HUES64 (cell line): ENCODE measurements at regions not wholly inside any gene's neighbourhood (a gene's known extent, or its start where the extent isn't known, plus 50 kb on each side); places are given as distances from the start of the nearest gene placed in this dataset.

Experiments
- H3K27ac ChIP-seq: 2 replicates; pipeline ENCODE4 v1.7.0; 2013; ENCODE audit warnings: low read depth, low read length, inconsistent platforms
- H3K27me3 ChIP-seq: 2 replicates; pipeline ENCODE4 v1.6.1; 2013; ENCODE audit warnings: mild to moderate bottlenecking, low read length; ENCODE audit not compliant: insufficient read depth
- H3K36me3 ChIP-seq: 2 replicates; pipeline ENCODE4 v1.6.1; 2013; ENCODE audit warnings: mild to moderate bottlenecking, low read length; ENCODE audit not compliant: insufficient read depth
- H3K4me1 ChIP-seq: 2 replicates; pipeline ENCODE4 v1.6.1; 2013; ENCODE audit warnings: mild to moderate bottlenecking, low read length, moderate library complexity; ENCODE audit not compliant: insufficient read depth
- H3K4me3 ChIP-seq: 2 replicates; pipeline ENCODE4 v1.5.1; 2013; ENCODE audit warnings: mild to moderate bottlenecking, low read length, moderate library complexity
- H3K9ac ChIP-seq: 2 replicates; pipeline ENCODE4 v1.6.1; 2013; ENCODE audit warnings: mild to moderate bottlenecking, low read depth, low read length
- H3K9me3 ChIP-seq: 2 replicates; pipeline ENCODE4 v1.6.1; 2013; ENCODE audit warnings: low read depth, low read length; ENCODE audit not compliant: insufficient read depth
- WGBS: fragments of 150-250, 120-280 bp; methylation state at CpG from one replicate; pipeline ENCODE4 v1.1.7; 2013; ENCODE audit warnings: missing lambda C conversion rate; 5-methylcytosine and 5-hydroxymethylcytosine counted together

DNA sequence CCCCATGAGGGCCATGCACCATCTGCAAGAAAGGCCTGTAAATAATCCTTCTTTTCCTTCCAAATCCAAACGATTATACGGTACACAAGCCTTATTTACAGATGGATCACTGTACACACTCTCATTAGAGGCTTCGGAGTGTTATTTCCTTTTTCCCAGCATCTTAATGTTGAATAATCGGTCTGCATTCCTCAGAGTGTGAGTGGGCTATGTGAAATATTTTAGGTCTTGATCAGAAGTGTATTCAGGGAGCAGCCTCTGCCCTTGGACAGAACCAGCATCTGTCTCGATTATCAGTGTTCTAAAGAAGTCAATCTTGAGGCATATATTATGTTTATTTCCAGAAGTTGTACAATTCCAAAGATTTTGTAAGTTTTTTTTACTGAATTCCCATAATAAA, 340.6 kb downstream of the SEC23A start:
- Histone ChIP-seq H3K27ac (no peak overlapping the region), H3K9ac (no peak overlapping the region), H3K36me3 (no peaks in the 10 kb centered on the region), H3K4me1 (0 out of 2 replicates have a peak, but pooled peaks cover 3% of the 10 kb centered on the region), H3K4me3 (no peak overlapping the region), H3K9me3 (peaks cover 10% of the 10 kb centered on the region), H3K27me3 (no peaks in the 10 kb centered on the region)
- WGBS, result 94% methylated on average over 4 of the region's 5 CpGs

DNA sequence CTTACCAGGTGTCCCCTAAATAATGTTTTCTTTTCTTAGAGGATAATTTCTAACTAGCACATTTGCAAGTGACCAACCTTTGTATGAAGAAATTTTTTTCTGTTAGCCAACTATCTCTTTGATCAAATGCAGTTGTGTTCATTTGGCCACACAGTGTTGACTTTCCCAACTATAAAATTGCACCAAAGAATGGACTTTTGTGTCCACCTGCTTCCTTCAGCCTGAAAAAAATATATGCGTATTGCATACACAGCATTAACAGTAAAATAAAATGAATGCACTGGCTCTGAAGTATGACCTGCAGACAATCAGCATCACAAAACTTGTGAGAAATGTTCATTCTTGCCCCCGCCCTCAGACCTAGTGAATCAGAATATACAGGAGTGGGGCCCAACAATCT, 342.0 kb downstream of the SEC23A start:
- peaks cover 10% of the 10 kb centered on the region for H3K9me3 ChIP-seq
- no peak overlapping the region for H3K9ac ChIP-seq
- H3K27ac ChIP-seq, result no peak overlapping the region
- H3K27me3 ChIP-seq, result no peaks in the 10 kb centered on the region
- 0 out of 2 replicates have a peak, but pooled peaks cover 3% of the 10 kb centered on the region for H3K4me1 ChIP-seq
- WGBS, result 94% methylated on average over 2 of the region's 2 CpGs
- no peaks in the 10 kb centered on the region for H3K36me3 ChIP-seq
- no peak overlapping the region for H3K4me3 ChIP-seq

DNA sequence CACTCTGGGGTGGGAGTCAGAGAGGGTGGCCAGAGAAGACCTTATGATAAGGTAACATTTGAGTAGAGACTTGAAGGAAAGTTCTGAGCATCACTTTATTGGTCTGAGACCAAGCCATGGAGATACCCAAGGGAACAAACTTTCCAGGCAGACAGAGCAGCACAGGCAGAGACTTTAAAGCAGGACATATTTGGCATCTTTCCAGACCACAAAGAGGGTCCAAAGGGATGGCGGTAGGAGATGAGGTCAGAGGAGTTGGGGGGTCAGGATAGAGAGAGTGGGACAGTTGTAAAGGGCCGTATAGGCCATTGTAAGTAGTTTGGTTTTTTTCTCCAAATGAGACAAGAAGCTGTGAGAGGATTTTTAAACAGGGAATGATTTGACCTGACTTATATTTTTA, 344.4 kb downstream of the SEC23A start:
- H3K36me3 ChIP-seq, result no peaks in the 10 kb centered on the region
- H3K27me3 ChIP-seq, result no peaks in the 10 kb centered on the region
- no peak overlapping the region for H3K9ac ChIP-seq
- H3K4me3 ChIP-seq, result no peak overlapping the region
- H3K4me1 ChIP-seq, result peaks cover 7% of the 10 kb centered on the region; the same call in 1 of the 2 replicates
- H3K27ac ChIP-seq, result no peak overlapping the region
- WGBS, result 97% methylated on average over 2 of the region's 2 CpGs
- peaks cover 3% of the 10 kb centered on the region; the same call in 1 of the 2 replicates for H3K9me3 ChIP-seq

DNA sequence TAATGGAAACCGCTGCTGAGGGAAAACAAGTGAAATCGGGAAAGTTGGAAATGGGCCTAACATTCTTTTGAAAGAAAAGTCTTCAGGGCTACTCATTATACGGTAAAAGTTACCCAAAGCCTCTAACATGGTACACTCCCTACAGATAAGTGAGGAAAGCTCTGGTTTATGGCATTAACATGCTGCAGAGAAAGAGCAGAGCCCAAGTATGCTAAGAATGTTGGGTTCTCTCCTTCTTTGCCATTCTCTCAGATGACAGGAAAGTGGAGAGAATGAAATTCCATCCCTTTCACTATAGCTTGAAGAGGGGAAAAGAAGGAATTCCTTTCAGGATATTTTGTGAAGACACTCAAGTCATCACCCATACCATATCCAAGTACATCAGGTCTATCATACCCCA, 348.0 kb downstream of the SEC23A start:
- Histone ChIP-seq H3K36me3 (no peaks in the 10 kb centered on the region), H3K9ac (no peak overlapping the region), H3K4me1 (peaks cover 4% of the 10 kb centered on the region; the same call in 1 of the 2 replicates), H3K9me3 (no peaks in the 10 kb centered on the region), H3K4me3 (no peak overlapping the region), H3K27ac (no peak overlapping the region), H3K27me3 (no peaks in the 10 kb centered on the region)
- 100% methylated on average over 2 of the region's 3 CpGs for WGBS

DNA sequence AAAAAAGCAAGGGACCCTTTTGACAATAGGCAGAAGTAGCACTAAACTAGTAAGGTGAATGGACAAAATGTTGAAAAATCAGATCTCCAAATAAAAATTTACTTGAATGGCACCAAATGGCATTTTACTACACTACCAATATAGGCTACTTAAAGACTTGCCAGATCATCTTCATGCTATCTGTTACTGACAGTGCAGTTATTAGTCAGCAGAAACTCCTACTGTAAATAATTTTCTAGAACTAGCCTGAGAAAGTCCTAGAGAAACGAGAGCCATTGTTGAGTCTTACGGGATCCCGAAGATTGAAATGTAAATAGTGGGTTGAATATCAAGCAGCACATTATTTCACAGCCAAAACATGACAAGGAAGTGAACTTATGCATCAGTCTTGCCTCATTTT, 350.3 kb downstream of the SEC23A start:
- Histone ChIP-seq H3K27me3 (no peaks in the 10 kb centered on the region), H3K27ac (no peak overlapping the region), H3K4me3 (no peak overlapping the region), H3K4me1 (peaks cover 4% of the 10 kb centered on the region; the same call in 1 of the 2 replicates), H3K9ac (no peak overlapping the region), H3K36me3 (no peaks in the 10 kb centered on the region), H3K9me3 (no peaks in the 10 kb centered on the region)
- WGBS, result 92% methylated on average over 3 of the region's 3 CpGs

DNA sequence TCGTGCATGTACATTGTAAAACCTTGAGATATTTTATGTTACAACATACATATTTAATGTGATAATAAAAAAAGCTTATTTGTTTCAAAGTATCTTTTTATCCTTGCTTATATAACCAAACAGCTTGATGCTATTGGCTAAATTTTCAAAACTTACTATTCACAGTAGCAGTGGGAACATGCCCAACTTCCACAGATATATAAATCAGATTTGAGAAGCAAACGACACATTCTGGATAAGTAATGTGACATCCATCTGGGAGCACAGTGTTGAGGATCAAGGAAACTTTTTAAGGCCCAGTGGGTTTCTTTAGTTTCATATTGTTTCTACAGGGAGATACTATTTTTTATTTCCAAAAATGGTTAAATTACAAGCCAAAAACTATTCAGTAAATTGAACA, 350.7 kb downstream of the SEC23A start:
- Histone ChIP-seq H3K4me1 (peaks cover 4% of the 10 kb centered on the region; the same call in 1 of the 2 replicates), H3K27me3 (no peaks in the 10 kb centered on the region), H3K9ac (no peak overlapping the region), H3K9me3 (no peaks in the 10 kb centered on the region), H3K27ac (no peak overlapping the region), H3K36me3 (no peaks in the 10 kb centered on the region), H3K4me3 (no peak overlapping the region)
- 80% methylated on average over 1 of the region's 2 CpGs for WGBS

DNA sequence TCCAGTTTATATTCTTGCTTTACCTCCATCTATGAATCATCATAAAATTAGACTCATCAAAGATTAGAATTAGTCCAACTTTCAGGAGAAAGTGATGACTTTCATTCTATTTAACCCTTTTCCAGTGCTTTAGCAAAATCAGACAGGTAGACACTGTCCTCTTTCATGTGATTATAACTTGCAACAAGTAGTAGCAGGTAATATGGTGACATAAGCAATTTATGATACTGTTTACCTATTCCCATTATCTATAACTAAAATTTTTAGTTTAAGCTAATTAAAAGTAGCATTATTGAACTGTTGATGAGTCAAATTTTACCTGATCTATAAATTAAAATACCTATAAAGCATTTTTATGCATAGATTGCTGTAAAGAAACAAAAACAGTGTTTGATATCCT, 351.6 kb downstream of the SEC23A start:
- no peak overlapping the region for H3K9ac ChIP-seq
- no peaks in the 10 kb centered on the region for H3K27me3 ChIP-seq
- H3K27ac ChIP-seq, result no peak overlapping the region
- no peak overlapping the region for H3K4me3 ChIP-seq
- no peaks in the 10 kb centered on the region for H3K36me3 ChIP-seq
- H3K4me1 ChIP-seq, result peaks cover 4% of the 10 kb centered on the region; the same call in 1 of the 2 replicates
- H3K9me3 ChIP-seq, result no peaks in the 10 kb centered on the region

DNA sequence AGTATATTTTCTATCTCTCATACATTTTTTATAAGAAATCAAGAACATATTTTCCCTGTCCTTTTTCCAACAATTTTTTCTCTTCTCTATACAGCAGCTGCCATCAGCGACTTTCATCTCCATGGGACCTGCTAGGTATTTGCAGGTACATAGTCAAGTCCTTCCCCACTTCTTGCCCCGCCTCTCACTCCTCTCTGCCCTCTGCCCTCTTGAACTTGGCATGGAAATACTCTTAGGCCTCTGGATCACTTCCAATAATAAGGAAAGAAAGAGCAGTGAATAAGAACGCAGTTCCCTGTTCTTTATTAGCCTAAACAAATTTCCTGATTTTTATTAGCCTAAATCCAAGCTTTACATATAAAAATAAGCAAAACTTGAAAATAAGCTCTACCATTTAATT, 353.1 kb downstream of the SEC23A start:
- no peak overlapping the region for H3K4me3 ChIP-seq
- no peak overlapping the region for H3K9ac ChIP-seq
- 92% methylated on average over 3 of the region's 3 CpGs for WGBS
- no peaks in the 10 kb centered on the region for H3K27me3 ChIP-seq
- peaks cover 5% of the 10 kb centered on the region; the same call in 1 of the 2 replicates for H3K4me1 ChIP-seq
- H3K9me3 ChIP-seq, result no peaks in the 10 kb centered on the region
- no peak overlapping the region for H3K27ac ChIP-seq
- H3K36me3 ChIP-seq, result no peaks in the 10 kb centered on the region

DNA sequence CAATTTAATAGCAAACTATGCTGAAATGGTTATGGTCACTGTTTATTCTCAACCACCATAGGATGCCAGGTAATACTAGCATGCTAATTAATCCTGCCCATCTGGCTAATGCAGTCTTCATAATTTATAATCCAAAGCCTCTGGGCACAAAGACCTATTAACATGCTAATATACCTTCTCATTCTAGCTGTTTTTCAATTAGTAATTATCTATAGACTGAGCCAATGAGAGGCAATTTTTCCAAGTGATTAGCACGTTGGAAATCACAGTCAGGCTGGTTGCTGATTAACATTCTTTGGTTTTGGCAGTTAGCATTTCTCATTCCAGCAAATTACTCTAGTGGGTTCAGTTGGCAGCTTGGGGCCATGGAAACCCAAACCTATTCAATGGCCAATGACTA, 357.2 kb downstream of the SEC23A start:
- no peaks in the 10 kb centered on the region for H3K9me3 ChIP-seq
- no peak overlapping the region for H3K27ac ChIP-seq
- no peaks in the 10 kb centered on the region for H3K27me3 ChIP-seq
- H3K4me3 ChIP-seq, result no peak overlapping the region
- 0 out of 2 replicates have a peak, but pooled peaks cover 7% of the 10 kb centered on the region for H3K4me1 ChIP-seq
- 83% methylated on average over 1 of the region's 1 CpG for WGBS
- H3K9ac ChIP-seq, result no peak overlapping the region
- no peaks in the 10 kb centered on the region for H3K36me3 ChIP-seq

DNA sequence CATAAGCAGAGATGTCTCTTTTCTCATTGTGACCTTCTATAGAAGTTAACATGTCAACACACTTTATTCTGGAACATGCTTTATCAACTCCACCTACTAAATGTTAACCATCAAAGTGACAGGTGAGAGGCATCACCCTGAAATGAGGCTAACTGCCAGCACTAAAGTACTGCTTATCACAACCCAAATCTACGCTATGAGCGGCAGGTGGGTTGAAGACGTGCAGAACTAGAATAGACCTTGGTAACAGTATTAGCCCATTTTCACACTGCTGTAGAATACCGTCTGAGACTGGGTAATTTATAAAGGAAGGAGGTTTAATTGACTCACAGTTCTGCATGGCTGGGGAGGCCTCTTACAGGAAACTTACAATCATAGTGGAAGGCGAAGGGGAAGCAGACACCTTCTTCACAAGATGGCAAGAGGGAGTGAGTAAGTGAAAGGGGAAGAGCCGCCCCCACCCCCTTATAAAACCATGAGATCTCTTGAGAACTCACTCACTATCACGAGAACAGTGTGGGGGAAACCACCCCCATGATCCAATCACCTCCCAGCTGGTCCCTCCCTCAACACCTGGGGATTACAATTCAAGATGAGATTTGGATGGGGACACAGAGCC, 359.0 kb downstream of the SEC23A start:
- 91% methylated on average over 5 of the region's 7 CpGs for WGBS
- no peak overlapping the region for H3K27ac ChIP-seq
- H3K27me3 ChIP-seq, result no peaks in the 10 kb centered on the region
- H3K36me3 ChIP-seq, result no peaks in the 10 kb centered on the region
- H3K4me1 ChIP-seq, result 0 out of 2 replicates have a peak, but pooled peaks cover 7% of the 10 kb centered on the region
- no peaks in the 10 kb centered on the region for H3K9me3 ChIP-seq
- H3K4me3 ChIP-seq, result no peak overlapping the region
- no peak overlapping the region for H3K9ac ChIP-seq

DNA sequence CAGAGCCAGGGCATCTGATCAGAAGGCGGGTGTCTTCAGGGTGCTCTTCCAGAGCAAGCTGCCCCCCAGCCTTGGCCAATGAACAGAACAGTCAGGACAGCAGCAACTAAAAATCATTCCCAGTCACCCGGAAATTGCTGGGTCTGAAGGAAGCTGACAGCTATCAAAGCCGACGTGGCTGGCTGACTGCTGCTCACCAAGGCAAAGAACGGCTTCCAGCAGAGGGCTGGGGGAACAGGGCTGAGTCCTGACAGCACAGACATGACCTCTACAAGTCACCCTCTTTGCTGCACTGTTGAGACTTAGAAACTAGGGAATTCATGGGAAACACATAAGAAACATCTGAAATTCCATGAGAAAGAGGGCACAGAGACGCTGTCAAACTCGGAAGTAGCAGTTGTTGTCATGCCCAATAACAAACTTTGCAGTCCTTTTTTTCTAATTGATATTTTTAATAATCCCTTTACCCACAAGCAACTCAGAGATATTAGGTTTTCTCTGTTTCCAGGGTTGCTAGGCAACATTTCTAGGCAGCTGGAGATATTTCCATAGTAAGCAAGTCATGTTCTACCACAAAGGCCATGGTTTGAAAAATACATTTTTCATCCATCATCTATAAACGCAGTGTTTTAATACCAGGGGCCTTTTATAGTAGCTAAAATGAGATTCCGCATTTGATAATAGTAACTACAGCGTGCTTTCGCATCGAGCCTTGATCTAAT, 365.2 kb downstream of the SEC23A start:
- no peak overlapping the region for H3K4me3 ChIP-seq
- H3K36me3 ChIP-seq, result no peaks in the 10 kb centered on the region
- no peak overlapping the region for H3K9ac ChIP-seq
- WGBS, result 91% methylated on average over 12 of the region's 12 CpGs
- H3K27me3 ChIP-seq, result no peaks in the 10 kb centered on the region
- H3K9me3 ChIP-seq, result 0 out of 2 replicates have a peak, but pooled peaks cover 4% of the 10 kb centered on the region
- no peak overlapping the region for H3K27ac ChIP-seq
- no peaks in the 10 kb centered on the region for H3K4me1 ChIP-seq
